Activated naive CD4-positive, alpha-beta T cell treated with anti-CD3 and anti-CD28 coated beads for 36 hours (primary cell): ENCODE measurements at regions not wholly inside any gene's neighbourhood (a gene's known extent, or its start where the extent isn't known, plus 50 kb on each side); places are given as distances from the start of the nearest gene placed in this dataset.
"Not testable (repeated sequence)": the region's sequence is repeated elsewhere in the genome, so short reads cannot be mapped to it uniquely, and the experiment has no call there.

Experiments used
- CTCF ChIA-PET: fragments of 350-600 bp; sonication (Branson Sonifier 250); formaldehyde crosslinking; loops from one replicate; lab custom pipeline; 2021; ENCODE audit warnings: antibody characterized with exemption; lab: Charles Lee
- DNase-seq: peaks from one replicate; pipeline ENCODE4 v3.0.0-alpha.2; 2020
- H3K27ac Mint-ChIP-seq: one replicate; pipeline ENCODE4 v1.8.0; 2021; ENCODE audit warnings: mild to moderate bottlenecking, mixed read lengths
- H3K27me3 Mint-ChIP-seq: one replicate; pipeline ENCODE4 v1.8.0; 2021; ENCODE audit warnings: low read depth, mixed read lengths
- H3K36me3 Mint-ChIP-seq: one replicate; pipeline ENCODE4 v1.8.0; 2021; ENCODE audit warnings: low read depth, mixed read lengths
- H3K4me1 Mint-ChIP-seq: one replicate; pipeline ENCODE4 v1.8.0; 2021; ENCODE audit warnings: low read depth, mixed read lengths
- H3K4me3 Mint-ChIP-seq: one replicate; pipeline ENCODE4 v1.8.0; 2021; ENCODE audit warnings: mild to moderate bottlenecking, moderate library complexity, mixed read lengths
- H3K9me3 Mint-ChIP-seq: one replicate; pipeline ENCODE4 v1.8.0; 2021; ENCODE audit warnings: mixed read lengths
- intact Hi-C: fragments of 100-400 bp; cut with micrococcal nuclease; formaldehyde crosslinking; loops from one replicate; pipeline ENCODE4 v1.15.1; 2023

- Mint-ChIP-seq H3K36me3 (peaks cover 7% of the 10 kb centered on the region), H3K27me3 (no peaks in the 10 kb centered on the region), H3K4me1 (peaks cover 33% of the 10 kb centered on the region), H3K9me3 (peaks cover 16% of the 10 kb centered on the region), H3K4me3 (no peak overlapping the region), H3K27ac (no peak overlapping the region)
- CTCF ChIA-PET, result interaction anchor here (1.2 kb wide), 1 partner anchor 90 kb away, joined by 4 read pairs; no protein-coding TSS in a partner anchor
- no peak for DNase-seq
- intact Hi-C loops, result no loop called here
Observed at GRCh38 chr12:94012071-94012470, 136.3 kb upstream of the PLXNC1 start.

DNA sequence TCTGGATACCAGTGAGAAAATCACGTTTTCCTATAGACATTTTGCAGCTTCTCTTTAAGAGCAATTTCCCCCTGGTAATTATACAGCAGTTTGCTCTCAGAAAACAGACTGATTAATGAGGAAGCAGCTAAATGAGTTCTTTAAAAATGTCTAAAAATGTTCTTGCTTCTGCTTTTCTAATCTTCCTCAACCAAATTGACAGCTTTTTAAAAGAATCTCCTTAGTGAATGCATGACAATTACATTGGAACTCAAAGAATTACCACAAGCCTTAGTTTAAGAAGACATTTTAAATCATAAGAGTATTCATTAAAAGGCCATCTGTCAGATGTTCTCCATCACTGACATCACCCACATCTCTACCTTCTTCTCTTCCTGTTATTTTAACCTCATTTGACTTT is 135.8 kb upstream of the PLXNC1 start:
- Mint-ChIP-seq H3K9me3 (peaks cover 21% of the 10 kb centered on the region), H3K4me1 (peaks cover 29% of the 10 kb centered on the region), H3K4me3 (no peak overlapping the region), H3K27ac (no peak overlapping the region), H3K36me3 (peaks cover 9% of the 10 kb centered on the region), H3K27me3 (no peaks in the 10 kb centered on the region)
- no peak for DNase-seq
- intact Hi-C loops, result no loop called here
- CTCF ChIA-PET, result interaction anchor here (1.2 kb wide), 1 partner anchor 90 kb away, joined by 4 read pairs; no protein-coding TSS in a partner anchor

- DNase-seq, CTCF ChIA-PET, H3K27ac Mint-ChIP-seq, H3K4me3 Mint-ChIP-seq, H3K27me3 Mint-ChIP-seq, intact Hi-C loops: not testable (repeated sequence)
- peaks cover 33% of the 10 kb centered on the region for H3K9me3 Mint-ChIP-seq
- H3K4me1 Mint-ChIP-seq, result peaks cover 14% of the 10 kb centered on the region
- H3K36me3 Mint-ChIP-seq, result peaks cover 16% of the 10 kb centered on the region
Observed at GRCh38 chr12:94017247-94017646, 131.1 kb upstream of the PLXNC1 start.

DNA sequence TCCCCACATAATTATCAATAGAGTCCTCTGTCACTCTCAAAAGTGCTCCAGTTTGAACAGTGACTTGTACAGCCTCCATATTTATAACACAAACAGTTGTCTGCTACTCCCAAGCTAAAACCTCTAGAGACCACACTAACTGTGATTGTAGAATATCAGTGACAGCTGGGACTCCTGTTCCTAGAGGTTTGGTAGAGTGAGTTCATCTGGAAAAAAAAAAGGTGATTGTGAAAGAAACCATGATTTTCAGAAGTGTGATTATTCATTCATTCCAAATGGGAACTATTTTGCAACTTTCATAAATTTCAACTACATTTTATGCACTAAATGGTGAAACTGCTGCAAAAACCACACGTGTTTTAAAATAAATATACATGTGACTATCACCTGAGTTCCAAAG is 128.0 kb upstream of the PLXNC1 start:
- CTCF ChIA-PET, result interaction anchor here (1.2 kb wide), 1 partner anchor 22 kb away, joined by 3 read pairs; no protein-coding TSS in a partner anchor
- Mint-ChIP-seq H3K27ac (no peak overlapping the region), H3K36me3 (peaks cover 21% of the 10 kb centered on the region), H3K27me3 (no peaks in the 10 kb centered on the region), H3K4me1 (no peaks in the 10 kb centered on the region), H3K4me3 (no peak overlapping the region), H3K9me3 (peaks cover 38% of the 10 kb centered on the region)
- no peak for DNase-seq
- intact Hi-C loops, result no loop called here

- Mint-ChIP-seq H3K27ac (no peak overlapping the region), H3K4me3 (no peak overlapping the region), H3K4me1 (no peaks in the 10 kb centered on the region), H3K27me3 (no peaks in the 10 kb centered on the region), H3K9me3 (peaks cover 9% of the 10 kb centered on the region), H3K36me3 (peaks cover 6% of the 10 kb centered on the region)
- intact Hi-C loops, result no loop called here
- CTCF ChIA-PET, result no interaction called here
- DNase-seq, result no peak
Observed at GRCh38 chr12:94023879-94024278, 124.5 kb upstream of the PLXNC1 start.

DNA sequence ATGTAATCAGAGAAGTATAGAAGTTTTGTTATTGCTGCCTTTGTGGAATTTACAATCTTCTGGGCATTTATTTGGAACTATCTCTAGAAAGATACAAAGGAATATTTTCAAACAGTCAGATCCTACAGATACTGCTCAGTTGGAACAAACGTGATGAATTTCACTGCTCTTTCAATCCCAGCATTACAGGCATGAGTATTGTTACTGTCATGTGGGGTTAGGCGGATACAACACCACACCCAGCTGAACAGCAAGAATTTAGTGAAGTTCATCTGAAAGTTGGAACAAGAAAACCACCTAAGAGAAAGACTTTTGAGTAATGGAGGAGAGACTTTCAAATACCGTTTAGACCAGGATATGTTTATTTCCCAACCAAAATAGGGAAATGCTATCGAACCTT is 123.3 kb upstream of the PLXNC1 start:
- no peak for DNase-seq
- Mint-ChIP-seq H3K4me1 (no peaks in the 10 kb centered on the region), H3K27me3 (no peaks in the 10 kb centered on the region), H3K4me3 (no peak overlapping the region), H3K9me3 (peaks cover 9% of the 10 kb centered on the region), H3K36me3 (peaks cover 6% of the 10 kb centered on the region), H3K27ac (no peak overlapping the region)
- CTCF ChIA-PET, result no interaction called here
- intact Hi-C loops, result no loop called here

DNA sequence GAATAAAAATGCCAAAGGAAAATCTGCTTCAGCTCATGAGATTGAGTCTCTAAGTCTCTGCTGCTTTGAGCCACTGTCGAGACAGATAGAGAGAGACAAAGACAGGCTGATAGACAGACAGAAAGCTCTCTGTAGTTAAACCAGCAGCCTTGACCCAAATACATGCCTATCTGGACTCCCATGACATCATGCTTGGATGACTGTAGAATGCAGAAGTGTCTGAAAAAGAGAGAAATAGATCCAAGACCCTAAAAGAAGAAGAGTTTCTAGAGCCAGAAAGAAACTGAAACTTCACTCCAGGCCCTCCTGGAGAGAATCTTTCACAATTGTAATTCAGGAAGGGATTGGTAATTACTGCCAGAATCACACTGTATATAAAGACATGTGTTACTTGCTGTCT is 122.6 kb upstream of the PLXNC1 start:
- Mint-ChIP-seq H3K27me3 (no peaks in the 10 kb centered on the region), H3K27ac (no peak overlapping the region), H3K4me3 (no peak overlapping the region), H3K9me3 (peaks cover 9% of the 10 kb centered on the region), H3K4me1 (peaks cover 7% of the 10 kb centered on the region), H3K36me3 (peaks cover 6% of the 10 kb centered on the region)
- intact Hi-C loops, result no loop called here
- CTCF ChIA-PET, result no interaction called here
- DNase-seq, result no peak

- Mint-ChIP-seq H3K36me3 (peaks cover 6% of the 10 kb centered on the region), H3K27me3 (no peaks in the 10 kb centered on the region), H3K27ac (no peak overlapping the region), H3K9me3 (peaks cover 9% of the 10 kb centered on the region), H3K4me1 (peaks cover 15% of the 10 kb centered on the region), H3K4me3 (no peak overlapping the region)
- no peak for DNase-seq
- intact Hi-C loops, result no loop called here
- CTCF ChIA-PET, result interaction anchor here (0.6 kb wide), 1 partner anchor 1039 kb away, joined by 4 read pairs; no protein-coding TSS in a partner anchor
Observed at GRCh38 chr12:94026596-94026995, 121.8 kb upstream of the PLXNC1 start.

DNA sequence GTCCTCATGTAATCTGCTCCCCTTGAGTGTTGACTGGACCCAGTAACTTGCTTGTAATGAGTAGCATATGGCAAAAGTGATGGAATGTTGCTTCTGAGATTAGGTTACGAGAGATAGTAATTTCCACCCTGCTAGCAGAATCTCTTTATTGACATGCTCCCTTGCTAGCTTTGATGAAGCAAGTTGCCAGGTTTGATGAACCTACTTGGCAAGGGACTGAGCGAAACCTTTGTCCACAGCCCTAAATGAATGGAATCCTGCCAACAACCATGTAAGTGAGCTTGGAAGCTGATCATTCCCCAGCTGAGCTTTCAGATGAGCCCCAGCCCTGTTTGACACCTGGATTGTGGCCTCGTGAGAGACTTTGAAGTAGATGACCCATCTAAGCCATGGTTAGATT is 120.8 kb upstream of the PLXNC1 start:
- H3K27me3 Mint-ChIP-seq, result no peaks in the 10 kb centered on the region

GRCh38 chr12:94031763-94032162 is 116.6 kb upstream of the PLXNC1 start:
- CTCF ChIA-PET, result interaction anchor here (0.7 to 3.1 kb wide), 3 partner anchors 10 to 70 kb away, joined by 3 to 11 read pairs (median 3); no protein-coding TSS in a partner anchor

More for the DNA sequence above, 120.8 kb upstream of the PLXNC1 start:
- no peak overlapping the region for H3K27ac Mint-ChIP-seq
- intact Hi-C loops, result no loop called here
- peaks cover 23% of the 10 kb centered on the region for H3K4me1 Mint-ChIP-seq
- peaks cover 4% of the 10 kb centered on the region for H3K36me3 Mint-ChIP-seq
- peaks cover 9% of the 10 kb centered on the region for H3K9me3 Mint-ChIP-seq
- CTCF ChIA-PET, result interaction anchor here (0.8 kb wide), 1 partner anchor 17 kb away, joined by 3 read pairs; no protein-coding TSS in a partner anchor
- no peak for DNase-seq
- H3K4me3 Mint-ChIP-seq, result no peak overlapping the region

DNA sequence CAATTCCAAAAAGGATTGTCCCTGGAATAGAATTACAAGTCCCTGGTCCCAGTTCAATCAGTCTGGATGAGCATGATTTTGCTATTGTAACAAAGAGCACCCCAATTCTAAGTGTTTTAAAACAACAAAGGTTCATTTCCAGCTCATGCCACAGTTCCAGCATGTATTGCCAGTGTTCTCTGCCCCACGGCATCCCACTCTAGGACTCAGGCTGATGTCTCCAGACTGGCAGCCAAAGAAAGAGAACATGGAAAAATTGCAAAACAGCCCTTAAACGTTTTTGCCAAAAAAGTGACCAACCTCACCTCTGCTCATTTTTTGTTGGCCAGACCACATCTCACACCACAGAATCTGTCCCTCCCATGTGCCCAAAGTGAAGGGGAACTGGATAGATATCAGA is 116.0 kb upstream of the PLXNC1 start:
- no peak overlapping the region for H3K27ac Mint-ChIP-seq
- intact Hi-C loops, result loop anchor here (2.0 to 5.0 kb wide), 3 partner anchors 18 to 250 kb away; no protein-coding TSS in a partner anchor
- peaks cover 13% of the 10 kb centered on the region for H3K9me3 Mint-ChIP-seq
- no peak overlapping the region for H3K4me3 Mint-ChIP-seq
- H3K4me1 Mint-ChIP-seq, result peaks cover 40% of the 10 kb centered on the region
- H3K36me3 Mint-ChIP-seq, result peaks cover 5% of the 10 kb centered on the region
- H3K27me3 Mint-ChIP-seq, result no peaks in the 10 kb centered on the region
- no peak for DNase-seq
- CTCF ChIA-PET, result interaction anchor here (0.7 to 3.1 kb wide), 4 partner anchors 11 to 70 kb away, joined by 3 to 11 read pairs (median 3); no protein-coding TSS in a partner anchor

More at GRCh38 chr12:94031763-94032162, 116.6 kb upstream of the PLXNC1 start:
- Mint-ChIP-seq H3K27ac (peak overlapping the region; percentile 3), H3K27me3 (no peaks in the 10 kb centered on the region), H3K4me3 (no peak overlapping the region), H3K9me3 (peaks cover 13% of the 10 kb centered on the region), H3K36me3 (peaks cover 5% of the 10 kb centered on the region), H3K4me1 (peaks cover 40% of the 10 kb centered on the region)
- no peak for DNase-seq
- intact Hi-C loops, result loop anchor here (1.0 to 5.0 kb wide), 5 partner anchors 17 to 428 kb away; partner anchors contain the start of gene CEP83

DNA sequence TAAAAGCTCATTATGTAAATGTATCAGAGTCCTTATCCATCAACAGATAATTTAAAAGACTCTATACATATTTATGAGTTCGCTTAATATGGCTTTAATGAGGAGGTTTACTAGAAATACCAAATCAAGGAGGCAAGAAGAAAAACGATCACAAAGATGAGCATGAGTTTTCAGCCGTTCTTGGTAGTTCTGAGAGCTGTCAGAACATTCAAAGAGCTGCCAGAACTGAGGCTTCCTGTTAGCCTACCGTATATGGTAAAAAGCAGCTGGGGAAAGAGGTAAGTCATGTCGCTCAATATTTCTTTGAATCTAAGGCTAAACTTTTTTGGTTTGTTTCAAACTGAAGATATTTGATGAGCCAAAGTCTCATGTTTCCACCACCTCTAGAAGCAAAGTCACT is 115.3 kb upstream of the PLXNC1 start:
- Mint-ChIP-seq H3K4me3 (no peak overlapping the region), H3K9me3 (peaks cover 12% of the 10 kb centered on the region), H3K4me1 (peaks cover 40% of the 10 kb centered on the region), H3K27ac (peak overlapping the region; percentile 50), H3K36me3 (peaks cover 5% of the 10 kb centered on the region), H3K27me3 (no peaks in the 10 kb centered on the region)
- CTCF ChIA-PET, result interaction anchor here (0.7 to 3.1 kb wide), 5 partner anchors 12 to 249 kb away, joined by 3 to 11 read pairs (median 4); no protein-coding TSS in a partner anchor
- peak; percentile 22 for DNase-seq
- intact Hi-C loops, result loop anchor here (2.0 to 5.0 kb wide), 3 partner anchors 18 to 251 kb away; no protein-coding TSS in a partner anchor

GRCh38 chr12:94033784-94034183 is 114.6 kb upstream of the PLXNC1 start:
- Mint-ChIP-seq H3K27me3 (no peaks in the 10 kb centered on the region), H3K27ac (no peak overlapping the region), H3K4me1 (peaks cover 40% of the 10 kb centered on the region), H3K9me3 (peaks cover 14% of the 10 kb centered on the region), H3K36me3 (peaks cover 5% of the 10 kb centered on the region), H3K4me3 (no peak overlapping the region)
- intact Hi-C loops, result loop anchor here (2.0 to 5.0 kb wide), 3 partner anchors 19 to 251 kb away; no protein-coding TSS in a partner anchor
- CTCF ChIA-PET, result interaction anchor here (0.9 to 3.1 kb wide), 3 partner anchors 38 to 249 kb away, joined by 4 to 11 read pairs (median 5); no protein-coding TSS in a partner anchor
- DNase-seq, result no peak
